ENCODE measurements at regions not wholly inside any gene's neighbourhood (a gene's known extent, or its start where the extent isn't known, plus 50 kb on each side); places are given as distances from the start of the nearest gene placed in this dataset.

GRCh38 chr1:234722904-234723720 is 113.1 kb upstream of the IRF2BP2 start:
- TF ChIP-seq CTCF (IDR thresholded peaks at IDR 0.05; ENCODE audit: extremely low read depth, missing control alignments), result no peak
- no peak for DNase-seq (ENCODE audit: low spot score)

DNA sequence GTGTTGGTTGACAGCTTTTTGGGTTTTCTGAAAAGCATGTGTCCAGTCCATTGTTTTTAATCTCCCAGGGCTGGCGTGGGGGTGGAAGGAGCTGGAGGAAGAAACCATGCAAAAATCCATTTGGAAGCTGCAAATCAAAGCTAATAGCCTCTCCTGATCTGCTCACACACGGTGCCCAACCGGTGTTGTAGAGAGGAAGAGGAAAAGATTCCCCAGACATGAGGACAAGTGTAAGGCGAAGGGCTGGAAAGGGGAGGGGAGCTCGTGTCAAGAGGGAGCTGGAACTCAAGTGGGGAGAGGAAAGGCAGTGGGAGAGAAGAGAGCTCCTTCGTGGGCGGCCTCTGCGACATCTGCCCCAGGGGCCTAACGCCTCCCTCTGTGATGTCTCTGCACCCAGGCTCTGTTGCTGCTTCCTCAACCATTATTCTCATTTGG is 112.3 kb upstream of the IRF2BP2 start:
- no peak for DNase-seq (ENCODE audit: low spot score)
- TF ChIP-seq CTCF (IDR thresholded peaks at IDR 0.05; ENCODE audit: extremely low read depth, missing control alignments), result no peak

DNA sequence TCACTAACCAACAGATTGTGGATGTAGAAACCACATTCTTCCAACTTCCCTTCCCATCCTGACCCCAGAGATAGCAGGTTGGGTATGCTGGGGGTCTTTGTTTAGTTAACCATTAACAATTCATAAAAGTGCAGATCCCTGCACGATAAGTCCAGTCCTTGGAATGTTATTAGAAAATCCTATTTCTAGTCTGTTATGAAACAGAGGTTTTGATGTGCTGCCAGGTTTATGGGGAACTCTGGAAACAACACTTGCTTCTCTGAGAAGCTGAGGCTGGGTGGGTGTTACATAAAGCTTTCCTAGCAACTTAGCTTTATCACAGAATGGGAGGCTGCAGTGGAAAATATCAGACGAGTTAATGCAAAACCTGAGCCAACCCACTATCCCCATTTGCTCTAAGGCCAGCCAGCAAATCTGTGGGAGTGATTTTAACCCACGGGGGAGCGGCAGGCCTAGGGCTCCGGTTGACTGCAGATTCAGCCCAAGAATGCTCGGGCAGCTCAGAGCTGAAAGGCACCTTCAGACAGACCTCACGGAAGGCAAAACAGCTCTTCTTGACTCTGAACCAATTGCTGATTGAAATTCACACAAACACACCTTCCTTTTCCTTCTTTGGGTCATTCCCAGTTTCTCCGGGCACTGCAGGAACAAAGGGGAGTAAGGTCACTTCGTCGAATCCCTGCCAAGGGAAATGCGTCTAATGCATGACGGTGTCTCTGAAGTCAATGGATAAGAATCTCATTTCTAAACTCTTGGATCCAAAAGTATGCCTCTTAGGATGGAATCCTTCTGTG is 111.7 kb upstream of the IRF2BP2 start:
- TF ChIP-seq CTCF (IDR thresholded peaks at IDR 0.05; ENCODE audit: extremely low read depth, missing control alignments), result no peak
- DNase-seq (ENCODE audit: low spot score), result no peak

DNA sequence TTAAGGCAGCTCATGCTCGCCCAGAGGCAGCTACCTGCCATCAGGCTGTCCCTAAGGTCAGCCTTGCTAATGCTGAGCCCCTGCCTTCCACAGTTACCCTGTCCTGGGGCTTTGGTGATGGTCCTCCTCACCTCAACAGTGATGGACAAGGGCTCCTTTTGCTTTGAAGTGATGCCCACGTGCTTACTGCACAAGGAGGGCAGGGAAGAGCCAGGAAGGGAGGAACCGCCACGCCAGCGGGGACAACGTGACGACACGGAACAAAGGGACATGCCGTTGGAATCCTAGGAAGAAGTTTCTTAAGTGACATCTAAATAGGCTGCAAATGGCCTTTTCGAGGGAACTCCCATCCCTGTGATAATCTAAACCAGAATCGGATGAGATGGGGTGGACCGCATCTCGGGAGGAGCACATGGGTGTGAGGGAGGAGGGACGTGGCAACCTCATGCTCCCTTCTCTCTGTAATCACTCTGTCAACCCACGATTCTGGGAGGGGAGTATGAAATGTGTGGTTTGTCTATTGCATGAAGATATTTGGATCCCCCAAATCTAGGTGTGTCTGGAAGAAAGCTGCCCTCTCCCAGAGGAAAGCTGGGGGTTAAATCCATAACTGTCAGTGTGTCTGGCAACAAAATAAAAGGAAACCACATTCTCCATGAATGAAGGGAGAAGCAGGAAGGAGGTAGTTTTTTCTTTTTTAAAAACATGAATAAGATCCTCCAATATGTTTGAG is 110.9 kb upstream of the IRF2BP2 start:
- no peak for TF ChIP-seq CTCF (IDR thresholded peaks at IDR 0.05; ENCODE audit: extremely low read depth, missing control alignments)
- DNase-seq (ENCODE audit: low spot score), result no peak

DNA sequence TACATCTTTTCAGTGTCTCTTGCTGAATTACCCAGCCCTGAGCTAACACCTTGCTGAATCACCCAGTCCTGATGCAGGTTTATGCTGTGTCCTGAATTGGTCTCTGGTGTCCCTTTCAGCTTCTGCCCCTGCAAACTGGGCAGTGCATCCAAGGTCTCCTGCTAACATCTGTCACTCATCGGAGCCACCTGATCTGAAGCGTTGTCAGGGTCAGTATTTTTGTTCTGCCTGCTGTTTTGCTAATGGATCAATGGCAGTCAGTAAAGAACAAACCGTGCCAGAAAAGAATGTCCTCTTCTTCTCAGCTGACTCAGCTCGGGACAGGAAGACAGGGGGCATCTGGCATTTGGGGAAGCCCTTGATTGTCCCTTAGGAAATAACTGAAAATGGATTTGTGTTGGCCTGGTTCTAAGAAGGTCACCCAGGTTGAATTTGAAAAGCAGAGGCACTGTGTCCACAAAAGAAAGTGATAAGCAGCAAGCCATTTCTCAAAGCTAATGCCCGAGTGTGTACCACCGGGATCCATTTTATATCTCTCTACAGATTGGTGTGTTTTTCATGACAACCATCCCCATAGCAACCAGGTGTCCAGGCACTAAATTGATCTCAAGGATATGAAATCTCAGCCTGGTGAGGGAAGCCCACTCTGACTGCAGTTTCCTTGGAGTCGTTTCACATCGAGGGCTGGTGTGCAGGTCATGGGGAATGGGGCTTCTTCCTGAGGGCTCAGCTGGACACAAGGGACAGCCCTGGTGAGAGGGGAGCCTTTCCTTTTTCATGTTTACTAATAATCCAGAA is 109.7 kb upstream of the IRF2BP2 start:
- no peak for DNase-seq (ENCODE audit: low spot score)
- no peak for TF ChIP-seq CTCF (IDR thresholded peaks at IDR 0.05; ENCODE audit: extremely low read depth, missing control alignments)

GRCh38 chr1:234718496-234719453 is 108.8 kb upstream of the IRF2BP2 start:
- no peak for TF ChIP-seq CTCF (IDR thresholded peaks at IDR 0.05; ENCODE audit: extremely low read depth, missing control alignments)

More at GRCh38 chr1:234718496-234719453, 108.8 kb upstream of the IRF2BP2 start:
- DNase-seq (ENCODE audit: low spot score), result no peak
